GM19467 (cell line): ENCODE measurements at regions not wholly inside any gene's neighbourhood (a gene's known extent, or its start where the extent isn't known, plus 50 kb on each side); places are given as distances from the start of the nearest gene placed in this dataset.
"Not testable (repeated sequence)": the region's sequence is repeated elsewhere in the genome, so short reads cannot be mapped to it uniquely, and the experiment has no call there.

Source experiments
- ATAC-seq: cut with Tn5 transposase; IDR thresholded peaks from one replicate; pipeline ENCODE4 v1.9.1; 2021; ENCODE audit warnings: mild to moderate bottlenecking, moderate library complexity; ENCODE audit not compliant: unreplicated experiment

DNA sequence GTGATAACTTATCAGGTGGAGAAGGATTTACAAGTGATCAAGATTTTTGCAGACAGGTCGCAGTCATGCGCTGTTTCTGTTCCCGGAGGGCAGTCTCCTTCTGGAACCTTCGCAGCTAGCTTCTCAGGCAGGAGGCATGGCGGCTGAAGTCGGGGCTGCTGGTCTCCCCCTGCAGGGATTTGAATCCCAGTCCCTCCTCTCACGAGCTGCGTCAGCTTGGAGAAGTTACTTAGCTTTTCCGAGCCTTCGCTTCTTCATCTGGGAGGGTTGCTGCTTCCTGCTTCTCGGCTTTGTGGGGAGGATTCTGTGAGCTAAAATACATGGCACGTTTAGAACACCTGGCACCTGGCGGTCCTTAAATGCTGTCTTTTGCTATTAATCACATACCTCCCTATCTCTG is 287.8 kb upstream of the FOXF1 start:
- ATAC-seq, result no peak

DNA sequence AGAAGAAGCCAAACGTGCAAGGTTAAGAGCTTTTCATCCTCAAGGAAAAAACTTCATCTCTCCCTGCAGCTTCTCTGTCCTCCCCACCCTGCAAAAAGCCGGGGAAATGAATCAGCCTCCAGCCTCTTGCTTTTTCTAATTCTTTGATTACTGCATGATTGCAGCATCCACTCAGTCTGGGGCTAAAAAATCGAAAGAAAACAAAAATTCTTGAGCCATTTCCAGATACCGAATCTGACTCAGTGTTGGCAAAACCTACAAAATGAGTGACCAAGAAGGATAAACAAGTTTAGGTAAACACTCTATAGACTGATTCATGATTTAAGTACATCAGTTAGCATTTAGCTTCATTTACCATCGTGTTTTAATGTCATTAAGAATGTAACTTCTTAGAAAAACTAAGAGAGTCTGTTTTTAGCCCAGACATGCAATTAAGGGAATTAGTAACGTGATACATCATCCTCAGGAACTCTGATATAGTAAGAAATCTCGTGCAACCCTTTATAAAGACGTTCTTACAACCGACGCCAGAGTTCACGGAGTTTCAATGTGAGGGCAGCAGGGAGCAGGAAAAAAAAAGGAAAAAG is 287.3 kb upstream of the FOXF1 start:
- ATAC-seq, result no peak

DNA sequence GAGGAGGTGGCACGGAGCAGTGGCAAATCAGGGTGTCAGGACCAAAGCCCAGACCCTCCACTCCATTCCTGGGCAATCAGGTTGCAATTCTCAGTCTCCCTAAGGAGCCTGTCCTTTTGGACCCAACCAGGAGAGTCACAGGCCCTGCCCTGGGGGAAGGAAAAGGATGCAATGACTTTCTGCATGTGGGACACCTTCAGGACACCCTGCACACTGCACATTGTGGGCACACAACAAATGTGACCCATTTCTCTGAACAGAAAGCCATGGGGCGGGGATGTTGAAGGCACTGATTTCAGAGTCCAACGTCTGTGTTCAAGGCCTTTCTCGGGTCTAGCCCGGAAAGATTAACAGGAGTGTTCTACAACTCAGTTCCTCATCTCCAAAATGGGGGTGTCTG is 286.2 kb upstream of the FOXF1 start:
- ATAC-seq, result no peak

DNA sequence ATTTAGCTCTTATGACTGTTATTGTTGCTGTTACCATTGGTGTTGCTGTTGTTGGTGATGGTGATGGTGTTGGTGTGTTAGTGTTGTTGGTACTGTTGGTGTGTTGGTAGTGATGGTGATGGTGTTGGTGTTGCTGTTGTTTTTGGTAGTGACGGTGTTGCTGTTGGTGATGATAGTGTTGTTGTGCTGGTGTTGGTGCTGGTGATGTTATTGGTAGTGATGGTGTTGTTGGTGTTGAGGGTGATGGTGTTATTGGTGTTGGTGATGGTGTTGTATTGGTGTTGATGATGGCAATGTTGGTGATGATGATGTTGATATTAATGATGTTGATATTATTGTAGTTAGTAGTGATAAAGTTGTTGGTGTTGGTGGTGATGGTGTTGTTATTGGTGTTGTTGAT is 285.7 kb upstream of the FOXF1 start:
- ATAC-seq, result no peak

DNA sequence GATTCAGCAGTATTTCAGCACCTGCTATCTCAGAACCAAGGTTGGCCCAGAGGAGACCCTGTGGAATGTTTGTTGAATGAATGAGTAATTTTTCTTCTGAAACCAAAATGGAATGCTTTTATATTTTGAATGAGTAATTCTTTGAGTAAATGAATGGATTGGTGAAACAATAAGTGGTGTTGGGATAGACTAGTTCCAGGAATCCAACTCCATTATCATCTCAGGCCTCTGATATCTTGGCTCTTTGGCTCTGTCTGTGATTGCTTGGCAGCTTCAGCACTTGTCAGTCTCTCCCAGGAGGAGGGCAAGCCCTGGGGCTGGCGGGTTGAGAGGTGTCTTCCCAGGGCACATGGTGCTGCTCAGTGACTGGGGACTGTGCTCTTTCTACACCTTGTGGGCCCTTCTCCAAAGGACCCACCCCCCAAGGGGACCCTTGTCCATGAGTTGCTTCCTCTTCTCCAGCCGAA is 284.4 kb upstream of the FOXF1 start:
- no peak for ATAC-seq

DNA sequence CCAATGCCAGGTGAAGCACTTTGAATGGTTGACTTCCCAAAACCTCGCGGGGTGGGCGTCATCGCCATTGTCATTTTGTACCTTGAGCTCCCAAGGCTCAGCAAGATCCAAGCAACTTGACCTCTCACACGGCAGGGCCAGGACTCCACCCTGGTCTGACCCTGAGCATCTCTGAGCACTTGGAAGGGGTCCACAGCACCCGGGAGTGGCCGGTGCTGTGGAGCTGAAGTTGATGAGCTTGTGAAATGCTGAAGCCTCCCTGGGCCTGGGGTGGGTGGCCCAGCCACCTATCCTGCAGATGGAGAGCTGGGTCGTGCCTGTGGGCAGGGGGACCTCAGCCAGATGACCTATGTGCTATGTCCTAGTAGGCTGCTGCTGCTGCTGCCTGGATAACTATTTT is 283.3 kb upstream of the FOXF1 start:
- ATAC-seq, result no peak

DNA sequence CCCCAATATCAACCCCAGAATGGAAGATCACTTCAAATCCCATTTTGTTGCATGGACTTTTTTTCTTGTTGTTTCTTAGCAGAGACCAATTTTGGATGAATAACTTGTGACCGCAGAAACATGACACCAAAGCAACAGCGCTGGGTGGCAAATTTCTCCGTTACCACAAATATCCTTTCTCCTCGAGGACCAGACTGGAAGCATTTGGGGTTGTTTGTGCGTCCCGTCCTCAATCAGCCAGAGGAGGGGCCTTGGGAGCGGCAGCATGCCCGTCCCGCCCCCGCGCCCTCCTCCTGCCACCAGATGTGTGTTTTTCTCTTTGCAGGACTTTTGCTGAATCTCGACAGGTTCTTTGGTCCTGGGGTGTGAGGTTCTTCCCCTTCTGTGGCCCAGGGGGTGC is 282.5 kb upstream of the FOXF1 start:
- no peak for ATAC-seq

DNA sequence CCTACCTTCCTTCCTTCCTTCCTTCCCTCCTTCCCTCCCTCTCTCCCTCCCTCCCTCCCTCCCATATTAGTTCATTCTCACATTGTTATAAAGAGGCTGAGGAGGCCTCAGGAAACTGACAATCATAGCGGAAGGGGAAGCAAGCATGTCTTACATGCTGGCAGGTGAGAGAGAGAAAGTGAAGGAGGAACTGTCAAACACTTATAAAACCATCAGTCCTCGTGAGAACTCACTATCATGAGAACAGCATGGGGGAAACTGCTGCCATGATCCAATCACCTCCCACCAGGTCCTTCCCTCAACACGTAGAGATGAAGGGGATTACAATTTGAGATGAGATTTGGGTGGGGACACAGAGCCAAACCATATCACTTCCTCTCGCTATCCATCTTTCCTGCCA is 281.6 kb upstream of the FOXF1 start:
- ATAC-seq, result no peak

DNA sequence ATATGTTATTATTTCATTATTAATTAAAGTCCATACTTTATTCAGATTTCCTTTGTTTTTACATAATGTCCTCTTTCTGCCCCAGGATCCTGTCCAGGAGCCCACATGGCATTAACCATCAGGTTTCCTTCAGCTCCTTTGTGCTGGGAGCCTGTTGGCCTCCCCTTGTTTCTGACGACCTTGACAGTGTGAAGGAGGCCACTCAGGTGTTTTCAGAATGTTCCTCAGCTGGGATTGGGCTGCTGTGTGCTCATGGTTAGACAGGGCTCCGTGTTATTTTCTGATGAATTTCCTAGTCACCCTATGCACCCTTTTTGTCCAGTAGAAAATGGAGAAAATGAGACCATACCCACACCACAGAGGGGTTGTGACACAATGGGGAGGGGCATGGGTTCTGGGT is 281.0 kb upstream of the FOXF1 start:
- ATAC-seq, result no peak

DNA sequence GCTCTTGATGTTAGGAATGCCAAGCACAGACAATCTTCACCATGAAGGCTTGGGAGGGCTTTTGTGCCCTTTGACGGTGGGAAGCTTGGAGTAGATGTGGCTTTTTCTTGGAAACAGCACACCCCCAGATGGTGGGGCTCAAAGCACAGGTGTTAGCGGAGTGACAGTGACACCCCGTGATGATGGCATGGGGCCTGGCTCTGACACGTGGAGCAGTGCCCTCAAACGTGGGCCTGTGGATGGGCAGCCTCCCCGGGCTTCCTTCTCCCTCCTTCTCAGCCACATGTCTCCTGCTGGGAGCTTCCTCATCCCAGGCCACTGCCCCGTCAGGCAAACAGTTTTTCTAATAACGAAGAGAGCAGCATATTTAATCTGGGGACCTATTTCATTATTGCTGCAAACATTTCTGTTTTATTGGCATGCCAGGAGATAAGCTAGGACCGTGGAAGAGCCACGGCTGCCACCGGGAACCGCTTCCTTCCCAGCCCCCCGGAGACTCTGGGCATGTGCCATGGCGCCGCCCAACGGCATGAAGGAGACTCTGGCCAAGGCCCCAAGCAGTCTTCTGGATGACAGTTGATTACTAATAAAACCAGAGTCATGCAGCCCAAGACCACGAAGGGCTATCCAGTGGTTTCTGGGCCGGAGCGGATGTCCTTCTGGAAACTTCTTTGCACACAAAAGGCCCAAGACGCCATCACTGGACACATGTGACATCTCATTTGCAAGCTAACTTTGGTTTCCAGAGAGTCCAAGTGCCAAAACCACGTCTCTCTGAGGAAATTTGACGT is 280.3 kb upstream of the FOXF1 start:
- no peak for ATAC-seq

DNA sequence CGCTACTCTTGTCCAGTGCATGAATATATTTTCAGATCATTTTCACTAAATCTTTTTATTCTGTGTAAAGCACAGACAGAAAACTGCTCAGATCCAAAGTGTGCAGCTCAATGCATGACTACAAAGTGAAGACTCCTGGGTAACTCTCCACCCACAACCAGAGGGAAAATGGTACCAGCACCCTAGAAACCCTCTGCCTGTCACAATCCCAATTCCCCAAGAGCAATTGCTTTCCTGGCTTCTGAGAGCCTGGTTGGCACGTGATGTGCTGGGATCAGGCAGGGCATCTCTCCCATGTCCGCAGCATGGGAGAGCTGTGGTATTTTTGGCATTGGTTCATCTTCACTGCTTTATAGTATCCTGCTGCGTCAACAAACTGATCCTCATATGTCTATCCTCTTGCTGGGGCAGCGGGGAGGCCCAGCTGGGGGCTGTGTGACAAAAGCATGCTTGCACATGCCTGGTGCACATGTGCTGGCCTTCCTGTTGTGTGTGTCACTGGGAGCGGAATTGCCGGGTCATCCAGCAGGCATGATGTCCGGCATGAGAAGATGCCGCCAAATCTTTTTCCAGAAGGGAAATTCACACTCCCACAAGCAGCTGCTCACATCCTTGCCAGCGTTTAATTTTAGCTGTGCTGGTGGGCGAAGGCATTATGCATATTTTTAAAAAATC is 278.9 kb upstream of the FOXF1 start:
- ATAC-seq, result no peak

DNA sequence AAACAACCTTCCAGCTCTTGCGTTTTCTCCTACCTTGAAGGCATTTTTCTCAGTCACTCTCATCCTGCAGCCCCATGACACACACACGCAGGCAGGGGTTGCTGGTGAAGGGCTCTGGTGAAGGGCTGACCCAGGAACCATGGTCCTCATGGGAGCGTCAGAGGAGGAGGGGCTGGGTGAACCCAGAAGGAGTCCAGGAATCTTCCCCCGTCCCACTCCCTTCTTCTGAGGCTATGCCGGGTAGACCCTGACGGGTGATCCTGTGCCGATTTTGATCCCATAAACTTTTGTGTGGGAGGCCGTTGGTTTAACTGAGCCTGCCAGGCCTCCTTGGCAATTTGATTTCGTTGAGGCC is 278.4 kb upstream of the FOXF1 start:
- no peak for ATAC-seq

DNA sequence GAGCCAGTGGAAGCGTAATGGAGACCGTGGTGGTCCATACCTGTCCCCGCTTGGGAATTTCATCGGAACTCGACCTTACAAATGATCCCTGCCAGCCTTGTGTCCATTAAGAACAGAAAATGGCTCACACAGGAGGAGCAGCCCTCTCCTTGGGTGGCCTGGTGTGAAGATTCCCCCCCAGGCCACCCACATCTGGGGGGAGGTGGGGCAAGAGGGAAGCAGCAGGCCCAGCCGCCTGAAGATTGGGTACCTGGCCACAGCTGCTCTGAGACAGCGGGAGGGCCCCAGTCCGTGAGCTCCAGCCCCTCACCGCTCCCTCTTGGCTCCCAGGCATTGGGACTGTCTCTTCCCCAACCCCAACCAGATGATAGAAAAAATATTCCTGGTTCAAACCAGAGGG is 277.8 kb upstream of the FOXF1 start:
- no peak for ATAC-seq

DNA sequence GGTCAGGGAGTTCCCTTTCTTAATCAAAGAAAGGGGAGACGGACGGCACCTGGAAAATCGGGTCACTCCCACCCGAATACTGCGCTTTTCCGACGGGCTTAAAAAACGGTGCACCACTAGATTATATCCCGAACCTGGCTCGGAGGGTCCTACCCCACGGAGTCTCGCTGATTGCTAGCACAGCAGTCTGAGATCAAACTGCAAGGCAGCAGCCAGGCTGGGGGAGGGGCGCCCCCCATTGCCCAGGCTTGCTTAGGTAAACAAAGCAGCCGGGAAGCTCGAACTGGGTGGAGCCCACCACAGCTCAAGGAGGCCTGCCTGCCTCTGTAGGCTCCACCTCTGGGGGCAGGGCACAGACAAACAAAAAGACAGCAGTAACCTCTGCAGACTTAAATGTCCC is 276.8 kb upstream of the FOXF1 start:
- not testable (repeated sequence) for ATAC-seq

DNA sequence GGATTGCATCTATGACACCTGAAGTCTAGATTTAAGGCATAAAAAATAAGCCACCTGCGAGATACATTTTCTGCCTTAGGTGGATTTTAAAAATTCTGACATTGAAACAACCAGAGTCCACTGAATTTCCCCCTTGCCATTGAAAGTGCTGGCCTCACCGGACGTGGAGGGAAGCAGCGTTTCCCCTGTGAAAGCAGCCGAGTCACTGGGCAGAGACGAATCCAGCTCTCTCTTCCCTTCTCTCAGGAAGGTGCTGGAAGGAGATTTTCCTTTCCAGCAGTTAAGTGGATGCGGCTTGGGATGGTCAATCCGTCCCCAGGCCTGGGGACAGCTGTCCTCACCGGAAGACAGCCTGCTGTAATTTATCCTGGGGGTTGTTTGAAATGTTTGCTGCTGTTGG is 270.9 kb upstream of the FOXF1 start:
- ATAC-seq, result no peak

DNA sequence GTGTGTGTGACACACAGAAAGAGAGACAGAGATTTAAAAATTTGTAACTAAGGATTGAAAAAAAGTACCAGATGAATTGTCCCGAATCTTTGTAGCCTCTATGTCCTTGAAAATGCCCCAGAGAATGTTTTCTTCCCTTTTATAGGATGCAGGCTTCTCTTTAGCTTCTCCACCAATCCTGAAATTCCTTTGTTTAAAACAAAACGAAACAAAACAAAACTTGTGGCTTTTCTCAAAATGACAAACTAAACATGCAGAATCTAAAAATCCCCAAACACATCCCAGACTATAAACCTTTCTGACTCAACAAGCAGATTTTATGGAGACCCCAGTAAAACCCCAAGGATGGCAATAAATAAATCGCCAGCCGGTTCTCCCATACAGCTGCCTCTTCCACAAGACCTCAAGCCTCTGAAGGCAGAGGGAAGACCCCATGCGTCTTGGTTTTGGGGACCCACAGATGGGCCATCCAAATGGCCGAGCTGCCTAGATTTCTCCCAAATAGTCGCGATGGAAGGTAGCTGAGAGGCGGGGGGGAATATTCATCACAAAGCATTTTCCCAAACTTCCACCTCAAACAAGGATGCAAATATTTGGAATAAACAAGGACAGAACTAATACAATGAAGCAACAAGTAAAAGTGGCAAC is 269.5 kb upstream of the FOXF1 start:
- no peak for ATAC-seq

DNA sequence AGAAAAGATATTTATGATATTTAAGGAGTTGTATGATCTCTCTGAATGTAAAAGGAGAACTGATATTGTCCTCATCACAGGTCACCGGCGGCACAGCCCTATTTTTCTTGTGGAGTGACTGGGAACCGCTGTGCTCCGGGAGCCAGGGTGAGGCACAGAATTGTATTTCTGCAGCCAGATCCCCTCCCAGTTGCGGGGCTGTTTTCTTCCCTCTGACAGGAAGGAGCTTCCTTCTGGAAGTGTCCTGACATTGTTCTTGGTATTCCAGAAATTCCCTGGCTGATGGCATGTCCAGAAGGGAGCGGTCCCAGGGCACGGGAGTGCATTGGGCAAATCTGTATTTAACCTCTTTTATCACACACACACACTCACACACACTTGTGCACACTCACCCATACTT is 268.6 kb upstream of the FOXF1 start:
- ATAC-seq, result no peak

DNA sequence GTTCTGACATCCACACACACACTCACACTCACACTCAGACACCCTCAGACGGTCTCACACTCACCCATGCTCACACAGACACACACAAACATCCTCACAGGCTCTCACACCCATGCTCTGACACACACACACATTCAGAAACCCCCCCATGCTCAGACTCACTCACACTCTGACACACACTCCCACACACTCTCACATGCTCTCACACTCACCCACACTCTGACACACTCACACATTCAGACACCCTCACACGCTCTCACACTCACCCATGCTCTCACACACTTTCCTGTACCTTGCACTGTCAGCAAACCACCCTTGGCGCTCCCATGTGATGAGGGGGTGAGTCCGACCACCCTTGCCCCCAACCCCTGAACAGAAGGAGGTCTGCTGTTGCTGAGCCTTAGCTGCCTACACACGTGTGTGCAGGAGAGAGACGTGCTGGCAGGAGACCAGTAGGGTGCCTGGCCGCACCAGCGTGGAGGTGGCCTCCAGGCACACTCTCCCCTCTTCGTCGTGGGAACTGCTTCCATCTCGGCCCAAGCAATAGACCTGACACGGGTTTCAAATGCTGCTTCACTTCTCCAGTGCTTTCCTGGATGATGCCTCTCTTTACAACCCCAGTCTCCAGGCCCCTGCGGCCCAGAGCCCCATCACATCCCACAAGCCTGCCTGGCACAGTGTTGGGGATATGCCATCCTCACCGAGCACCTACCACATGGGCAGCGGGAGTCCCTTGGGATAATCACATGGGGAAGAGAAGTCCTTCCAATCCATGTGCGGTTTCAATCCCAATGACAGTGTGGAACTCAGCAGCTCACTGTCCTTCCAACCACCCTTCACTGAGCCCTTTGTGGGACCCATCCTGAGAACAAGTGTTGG is 267.8 kb upstream of the FOXF1 start:
- ATAC-seq, result no peak

DNA sequence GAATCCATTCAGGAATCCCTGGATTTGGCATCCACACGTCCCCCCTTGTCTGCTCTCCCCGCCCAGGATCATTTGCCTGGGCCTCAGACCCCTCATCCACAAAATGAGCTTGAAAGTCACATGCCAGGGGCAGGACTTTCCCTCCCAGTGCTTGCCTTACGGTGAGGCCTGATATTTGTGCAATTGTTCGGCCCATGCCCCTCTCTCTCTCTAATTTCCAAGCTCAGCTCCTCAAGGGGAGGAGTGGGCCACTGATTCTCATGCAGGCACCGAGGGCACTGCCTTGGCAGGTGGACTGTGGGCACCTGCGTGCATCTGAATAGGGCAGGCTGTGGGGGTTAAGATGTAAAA is 267.2 kb upstream of the FOXF1 start:
- no peak for ATAC-seq

DNA sequence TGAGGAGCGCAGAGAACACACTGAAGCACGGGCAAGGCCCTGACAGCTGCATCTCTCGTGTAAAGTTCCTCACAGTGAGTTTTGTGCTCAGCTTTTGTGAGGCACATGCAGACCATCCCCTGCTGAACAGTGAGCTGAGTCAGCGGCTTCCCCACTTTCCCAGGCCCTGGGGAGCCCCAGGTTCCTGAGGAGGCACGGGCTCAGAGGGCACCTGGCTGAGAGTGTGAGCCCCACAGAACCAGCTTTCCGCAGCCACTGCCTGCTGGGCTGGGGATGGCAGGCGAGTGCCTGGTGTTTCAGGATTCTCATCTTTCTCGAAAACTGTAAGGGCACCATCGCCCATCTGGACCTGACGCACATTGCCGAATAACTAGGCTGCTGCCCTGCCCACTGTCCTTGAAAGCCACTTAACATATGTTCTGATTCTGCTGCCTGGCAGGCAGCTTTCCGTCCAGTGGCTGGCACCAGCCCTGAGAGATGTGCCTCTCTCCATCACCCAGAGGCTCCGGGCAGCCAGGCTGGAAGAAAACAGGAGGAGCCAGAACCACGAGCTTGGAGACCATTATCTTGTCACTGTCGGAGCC is 266.7 kb upstream of the FOXF1 start:
- no peak for ATAC-seq

DNA sequence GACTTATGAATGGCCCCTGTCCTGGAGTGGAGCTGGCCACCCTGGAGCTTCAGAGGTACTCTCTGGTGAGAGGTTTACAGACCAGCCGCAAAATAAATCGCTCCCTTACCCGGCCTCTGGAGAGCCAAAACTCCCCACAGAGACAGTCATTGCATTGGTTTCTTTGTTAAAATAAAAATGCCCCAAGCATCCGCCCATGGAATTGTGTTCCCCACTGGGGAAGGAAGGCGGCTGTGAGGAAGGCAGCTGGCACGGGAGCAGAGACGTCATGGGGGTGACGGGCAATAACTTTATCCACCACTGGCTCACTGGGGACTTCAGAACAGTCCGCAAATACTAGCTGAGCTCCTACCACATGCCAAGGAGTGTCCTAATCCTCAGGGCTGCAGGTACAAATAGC is 266.2 kb upstream of the FOXF1 start:
- ATAC-seq, result no peak
